NCI-H2171 (cell line): ENCODE measurements at regions not wholly inside any gene's neighbourhood (a gene's known extent, or its start where the extent isn't known, plus 50 kb on each side); places are given as distances from the start of the nearest gene placed in this dataset.

Source experiments
- DNase-seq: peaks from one replicate; lab custom pipeline; 2025; lab: John Stamatoyannopoulos, UW

- no peak for DNase-seq
These were observed 268.1 kb downstream of the DKK2 start for GRCh38 chr4:106767991-106768390.

GRCh38 chr4:106766519-106766918 is 269.6 kb downstream of the DKK2 start:
- DNase-seq: no peak

GRCh38 chr4:106764774-106765173 is 271.3 kb downstream of the DKK2 start:
- DNase-seq: no peak

GRCh38 chr4:106762666-106763443 is 273.3 kb downstream of the DKK2 start:
- DNase-seq: no peak

- no peak for DNase-seq
These were observed 282.7 kb downstream of the DKK2 start for GRCh38 chr4:106753426-106753825.

- DNase-seq: no peak
These were observed 289.7 kb downstream of the DKK2 start for GRCh38 chr4:106746451-106746850.

GRCh38 chr4:106738121-106738520 is 298.0 kb downstream of the DKK2 start:
- no peak for DNase-seq

GRCh38 chr4:106718548-106718947 is 317.6 kb downstream of the DKK2 start:
- DNase-seq: no peak

GRCh38 chr4:106717091-106717490 is 319.0 kb downstream of the DKK2 start:
- DNase-seq: no peak

GRCh38 chr4:106715825-106716224 is 320.3 kb downstream of the DKK2 start:
- DNase-seq: no peak

GRCh38 chr4:106708464-106708816 is 327.7 kb downstream of the DKK2 start:
- DNase-seq: no peak

GRCh38 chr4:106707776-106708463 is 328.2 kb downstream of the DKK2 start:
- DNase-seq: no peak

- DNase-seq: no peak
These were observed 331.8 kb downstream of the DKK2 start for GRCh38 chr4:106704253-106704870.

- no peak for DNase-seq
These were observed 331.7 kb upstream of the GIMD1 start for GRCh38 chr4:106700321-106700720.

GRCh38 chr4:106698621-106699195 is 330.1 kb upstream of the GIMD1 start:
- DNase-seq: no peak

GRCh38 chr4:106695501-106696262 is 327.1 kb upstream of the GIMD1 start:
- no peak for DNase-seq

GRCh38 chr4:106694232-106694631 is 325.7 kb upstream of the GIMD1 start:
- no peak for DNase-seq

- no peak for DNase-seq
These were observed 323.2 kb upstream of the GIMD1 start for GRCh38 chr4:106691749-106692148.

GRCh38 chr4:106690487-106690886 is 321.9 kb upstream of the GIMD1 start:
- DNase-seq: no peak

- no peak for DNase-seq
These were observed 318.4 kb upstream of the GIMD1 start for GRCh38 chr4:106687026-106687425.

- no peak for DNase-seq
These were observed 312.9 kb upstream of the GIMD1 start for GRCh38 chr4:106681381-106681921.

GRCh38 chr4:106679063-106679462 is 310.5 kb upstream of the GIMD1 start:
- DNase-seq: no peak
